ENCODE measurements at regions not wholly inside any gene's neighbourhood (a gene's known extent, or its start where the extent isn't known, plus 50 kb on each side); places are given as distances from the start of the nearest gene placed in this dataset.

DNA sequence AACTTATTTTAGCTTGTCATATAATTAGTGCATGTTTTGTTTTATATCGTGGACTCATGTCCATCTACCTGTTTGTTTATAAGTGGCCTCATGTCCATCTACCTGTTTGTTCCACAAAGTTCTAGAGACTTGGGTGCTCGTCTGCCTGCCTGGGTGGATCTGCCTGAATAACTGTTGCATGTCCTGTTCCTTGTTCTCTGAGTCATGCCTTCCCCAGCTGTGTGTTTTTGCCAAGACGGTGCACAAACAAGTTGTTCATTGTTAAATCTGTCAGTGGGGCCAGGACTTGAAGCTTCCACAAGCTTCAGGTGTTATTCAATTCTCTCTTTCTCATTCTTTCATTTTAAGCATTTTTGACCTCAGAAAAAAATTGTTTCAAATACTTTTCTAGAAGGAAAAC, 358.0 kb upstream of the CITED2 start:
- TF ChIP-seq, protein P1, sequence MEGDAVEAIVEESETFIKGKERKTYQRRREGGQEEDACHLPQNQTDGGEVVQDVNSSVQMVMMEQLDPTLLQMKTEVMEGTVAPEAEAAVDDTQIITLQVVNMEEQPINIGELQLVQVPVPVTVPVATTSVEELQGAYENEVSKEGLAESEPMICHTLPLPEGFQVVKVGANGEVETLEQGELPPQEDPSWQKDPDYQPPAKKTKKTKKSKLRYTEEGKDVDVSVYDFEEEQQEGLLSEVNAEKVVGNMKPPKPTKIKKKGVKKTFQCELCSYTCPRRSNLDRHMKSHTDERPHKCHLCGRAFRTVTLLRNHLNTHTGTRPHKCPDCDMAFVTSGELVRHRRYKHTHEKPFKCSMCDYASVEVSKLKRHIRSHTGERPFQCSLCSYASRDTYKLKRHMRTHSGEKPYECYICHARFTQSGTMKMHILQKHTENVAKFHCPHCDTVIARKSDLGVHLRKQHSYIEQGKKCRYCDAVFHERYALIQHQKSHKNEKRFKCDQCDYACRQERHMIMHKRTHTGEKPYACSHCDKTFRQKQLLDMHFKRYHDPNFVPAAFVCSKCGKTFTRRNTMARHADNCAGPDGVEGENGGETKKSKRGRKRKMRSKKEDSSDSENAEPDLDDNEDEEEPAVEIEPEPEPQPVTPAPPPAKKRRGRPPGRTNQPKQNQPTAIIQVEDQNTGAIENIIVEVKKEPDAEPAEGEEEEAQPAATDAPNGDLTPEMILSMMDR (IDR thresholded peaks at IDR 0.05): no peak
- no peak for TF ChIP-seq POLR2A (IDR thresholded peaks at IDR 0.05)

Data from Peyer's patch (tissue), 4 donors.